ENCODE measurements at regions not wholly inside any gene's neighbourhood (a gene's known extent, or its start where the extent isn't known, plus 50 kb on each side); places are given as distances from the start of the nearest gene placed in this dataset.
"Not testable (repeated sequence)": the region's sequence is repeated elsewhere in the genome, so short reads cannot be mapped to it uniquely, and the experiment has no call there.

DNA sequence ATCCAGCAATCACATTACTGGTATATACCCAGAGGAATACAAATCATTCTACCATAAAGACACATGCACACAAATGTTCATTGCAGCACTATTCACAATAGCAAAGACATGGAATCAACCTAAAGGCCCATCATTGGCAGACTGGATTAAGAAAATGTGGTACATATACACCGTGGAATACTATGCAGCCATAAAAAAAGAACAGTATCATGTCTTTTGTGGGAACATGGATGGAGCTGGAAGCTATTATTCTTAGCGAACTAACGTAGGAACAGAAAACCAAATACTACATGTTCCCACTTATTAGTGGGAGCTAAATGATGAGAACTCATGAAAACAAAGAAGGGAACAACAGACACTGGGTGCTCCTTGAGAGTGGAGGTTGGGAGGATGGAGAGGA, 60.9 kb downstream of the PGRMC1 start:
- not testable (repeated sequence) for H3K4me3 ChIP-seq (ENCODE audit: low read depth, low read length); H3K27me3 ChIP-seq (ENCODE audit: control insufficient read depth, insufficient read depth, low read length); H3K4me1 ChIP-seq (ENCODE audit: control insufficient read depth, insufficient read depth, low read length); H3K27ac ChIP-seq (ENCODE audit: low read depth, low read length); H3K9me3 ChIP-seq (ENCODE audit: control insufficient read depth, insufficient read depth, low read length); DNase-seq (ENCODE audit: low read depth in 4 of 6, low spot score in 6 of 6); H3K36me3 ChIP-seq (ENCODE audit: control insufficient read depth, insufficient read depth, low read length)
- no CpG with 5 or more reads among the region's 3 CpGs for WGBS (ENCODE audit: insufficient coverage)

DNA sequence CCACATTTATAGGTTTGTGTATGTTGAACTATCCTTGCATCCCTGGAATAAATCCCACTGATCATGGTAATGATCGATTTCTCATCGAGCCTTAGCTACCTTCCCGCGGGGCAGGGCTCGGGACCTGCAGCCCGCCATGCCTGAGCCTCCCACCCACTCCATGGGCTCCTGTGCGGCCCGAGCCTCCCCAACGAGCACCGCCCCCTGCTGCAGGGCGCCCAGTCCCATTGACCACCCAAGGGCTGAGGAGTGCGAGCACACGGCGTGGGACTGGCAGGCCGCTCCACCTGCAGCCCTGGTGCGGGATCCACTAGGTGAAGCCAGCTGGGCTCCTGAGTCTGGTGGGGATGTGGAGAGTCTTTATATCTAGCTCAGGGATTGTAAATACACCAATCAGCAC, 63.7 kb downstream of the PGRMC1 start:
- not testable (repeated sequence) for H3K9me3 ChIP-seq (ENCODE audit: control insufficient read depth, insufficient read depth, low read length); H3K27me3 ChIP-seq (ENCODE audit: control insufficient read depth, insufficient read depth, low read length); H3K4me3 ChIP-seq (ENCODE audit: low read depth, low read length); DNase-seq (ENCODE audit: low read depth in 4 of 6, low spot score in 6 of 6); H3K27ac ChIP-seq (ENCODE audit: low read depth, low read length); H3K36me3 ChIP-seq (ENCODE audit: control insufficient read depth, insufficient read depth, low read length); H3K4me1 ChIP-seq (ENCODE audit: control insufficient read depth, insufficient read depth, low read length)
- 90% methylated on average over 9 of the region's 16 CpGs for WGBS (ENCODE audit: insufficient coverage)

DNA sequence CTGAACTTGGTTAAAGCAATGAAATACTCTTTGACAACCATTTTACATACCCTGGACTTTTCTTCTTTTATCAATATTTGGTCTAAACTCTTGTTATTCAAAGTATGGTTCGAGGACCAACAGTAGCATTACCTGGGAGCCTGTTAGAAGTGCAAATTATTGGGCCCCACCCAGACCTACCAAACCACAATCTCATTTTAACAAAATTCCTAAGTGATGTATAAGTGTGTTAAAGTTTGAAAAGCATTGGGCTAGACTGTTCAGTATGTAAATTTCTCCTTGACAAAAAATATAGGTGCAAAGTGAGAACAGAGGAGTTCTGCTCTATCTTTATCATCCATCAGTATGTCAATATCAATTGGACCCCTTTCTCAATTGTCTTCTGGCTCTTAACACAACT, 67.1 kb downstream of the PGRMC1 start:
- DNase-seq (ENCODE audit: low read depth in 4 of 6, low spot score in 6 of 6): no peak
- Histone ChIP-seq H3K36me3 (ENCODE audit: control insufficient read depth, insufficient read depth, low read length) (no peaks in the 10 kb centered on the region), H3K4me1 (ENCODE audit: control insufficient read depth, insufficient read depth, low read length) (no peaks in the 10 kb centered on the region), H3K9me3 (ENCODE audit: control insufficient read depth, insufficient read depth, low read length) (no peaks in the 10 kb centered on the region), H3K27me3 (ENCODE audit: control insufficient read depth, insufficient read depth, low read length) (no peaks in the 10 kb centered on the region), H3K27ac (ENCODE audit: low read depth, low read length) (no peak overlapping the region), H3K4me3 (ENCODE audit: low read depth, low read length) (no peak overlapping the region)
- no CpG with 5 or more reads among the region's 1 CpG for WGBS (ENCODE audit: insufficient coverage)

DNA sequence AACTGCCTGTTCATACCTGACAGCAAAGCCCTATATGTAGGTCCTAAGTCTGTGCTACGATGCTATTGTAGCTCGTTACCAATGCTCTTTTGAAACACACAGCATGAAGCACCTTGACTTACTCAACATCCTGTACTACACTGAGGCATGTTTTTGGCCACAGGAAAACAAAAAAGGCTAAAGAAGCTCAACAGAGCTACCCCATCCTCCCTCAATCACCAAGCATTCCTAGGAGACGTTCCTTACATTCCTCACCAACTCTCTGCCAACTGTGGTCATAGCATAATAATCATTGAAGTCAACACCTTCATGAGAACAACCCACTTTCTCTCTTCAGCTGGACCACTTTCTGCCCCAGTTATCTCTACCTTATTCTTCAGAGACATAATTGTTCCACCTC, 73.7 kb upstream of the SLC25A43 start:
- Histone ChIP-seq H3K27ac (ENCODE audit: low read depth, low read length) (no peak overlapping the region), H3K27me3 (ENCODE audit: control insufficient read depth, insufficient read depth, low read length) (no peaks in the 10 kb centered on the region), H3K9me3 (ENCODE audit: control insufficient read depth, insufficient read depth, low read length) (no peaks in the 10 kb centered on the region), H3K36me3 (ENCODE audit: control insufficient read depth, insufficient read depth, low read length) (no peaks in the 10 kb centered on the region), H3K4me1 (ENCODE audit: control insufficient read depth, insufficient read depth, low read length) (no peaks in the 10 kb centered on the region), H3K4me3 (ENCODE audit: low read depth, low read length) (no peak overlapping the region)
- DNase-seq (ENCODE audit: low read depth in 4 of 6, low spot score in 6 of 6): no peak
- 72% methylated on average over 3 of the region's 3 CpGs for WGBS (ENCODE audit: insufficient coverage)

DNA sequence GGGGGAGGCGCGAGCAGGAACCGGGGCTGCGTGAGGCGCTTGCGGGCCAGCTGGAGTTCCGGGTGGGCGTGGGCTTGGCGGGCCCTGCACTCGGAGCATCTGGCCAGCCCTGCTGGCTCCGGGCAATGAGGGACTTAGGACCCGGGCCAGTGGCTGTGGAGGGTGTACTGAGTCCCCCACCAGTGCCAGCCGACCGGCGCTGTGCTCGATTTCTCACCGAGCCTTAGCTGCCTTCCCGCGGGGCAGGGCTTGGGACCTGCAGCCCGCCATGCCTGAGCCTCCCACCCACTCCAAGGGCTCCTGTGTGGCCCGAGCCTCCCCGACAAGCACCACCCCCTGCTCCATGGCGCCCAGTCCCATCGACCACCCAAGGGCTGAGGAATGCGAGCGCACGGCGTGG, 67.3 kb upstream of the SLC25A43 start:
- not testable (repeated sequence) for H3K4me1 ChIP-seq (ENCODE audit: control insufficient read depth, insufficient read depth, low read length); H3K9me3 ChIP-seq (ENCODE audit: control insufficient read depth, insufficient read depth, low read length); H3K27me3 ChIP-seq (ENCODE audit: control insufficient read depth, insufficient read depth, low read length); H3K36me3 ChIP-seq (ENCODE audit: control insufficient read depth, insufficient read depth, low read length); DNase-seq (ENCODE audit: low read depth in 4 of 6, low spot score in 6 of 6); H3K27ac ChIP-seq (ENCODE audit: low read depth, low read length); H3K4me3 ChIP-seq (ENCODE audit: low read depth, low read length)
- 93% methylated on average over 17 of the region's 28 CpGs for WGBS (ENCODE audit: insufficient coverage)

DNA sequence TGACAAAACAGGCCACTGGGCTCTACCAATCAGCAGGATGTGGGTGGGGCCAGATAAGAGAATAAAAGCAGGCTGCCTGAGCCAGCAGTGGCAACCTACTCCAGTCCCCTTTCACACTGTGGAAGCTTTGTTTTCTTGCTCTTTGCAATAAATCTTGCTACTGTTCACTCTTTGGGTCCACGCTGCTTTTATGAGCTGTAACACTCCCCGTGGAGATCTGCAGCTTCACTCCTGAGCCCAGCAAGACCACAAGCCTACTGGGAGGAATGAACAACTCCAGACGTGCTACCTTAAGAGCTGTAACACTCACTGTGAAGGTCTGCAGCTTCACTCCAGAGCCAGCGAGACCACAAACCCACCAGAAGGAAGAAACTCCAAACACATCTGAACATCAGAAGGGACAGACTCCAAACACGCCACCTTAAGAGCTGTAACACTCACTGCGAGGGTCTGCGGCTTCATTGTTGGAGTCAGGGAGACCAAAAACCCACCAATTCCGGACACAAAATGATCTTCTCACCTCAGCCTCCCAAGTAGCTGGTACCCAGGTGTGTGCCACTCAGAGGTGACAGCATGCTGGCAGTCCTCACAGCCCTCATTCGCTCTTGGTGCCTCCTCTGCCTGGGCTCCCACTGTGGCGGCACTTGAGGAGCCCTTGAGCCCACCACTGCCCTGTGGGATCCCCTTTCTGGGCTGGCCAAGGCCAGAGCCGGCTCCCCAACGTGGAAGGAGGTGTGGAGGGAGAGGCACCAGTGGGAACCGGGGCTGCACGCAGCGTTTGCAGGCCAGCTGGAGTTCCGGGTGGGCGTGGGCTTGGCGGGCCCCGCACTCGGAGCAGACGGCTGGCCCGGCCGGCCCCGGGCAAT, 66.0 kb upstream of the SLC25A43 start:
- not testable (repeated sequence) for H3K9me3 ChIP-seq (ENCODE audit: control insufficient read depth, insufficient read depth, low read length); H3K27me3 ChIP-seq (ENCODE audit: control insufficient read depth, insufficient read depth, low read length); H3K4me1 ChIP-seq (ENCODE audit: control insufficient read depth, insufficient read depth, low read length); H3K36me3 ChIP-seq (ENCODE audit: control insufficient read depth, insufficient read depth, low read length); H3K4me3 ChIP-seq (ENCODE audit: low read depth, low read length); DNase-seq (ENCODE audit: low read depth in 4 of 6, low spot score in 6 of 6); H3K27ac ChIP-seq (ENCODE audit: low read depth, low read length)
- whole genome bisulfite sequencing (ENCODE audit: insufficient coverage): 84% methylated on average over 24 of the region's 24 CpGs

DNA sequence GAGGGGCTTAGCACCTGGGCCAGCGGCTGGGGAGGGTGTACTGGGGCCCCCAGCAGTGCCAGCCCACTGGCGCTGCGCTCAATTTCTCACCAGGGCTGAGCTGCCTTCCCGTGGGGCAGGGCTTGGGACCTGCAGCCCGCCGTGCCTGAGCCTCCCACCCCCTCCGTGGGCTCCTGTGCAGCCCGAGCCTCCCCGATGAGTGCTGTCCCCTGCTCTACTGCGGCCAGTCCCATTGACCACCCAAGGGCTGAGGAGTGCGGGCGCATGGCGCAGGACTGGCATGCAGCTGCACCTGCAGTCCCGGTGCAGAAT, 65.5 kb upstream of the SLC25A43 start:
- WGBS (ENCODE audit: insufficient coverage): 92% methylated on average over 14 of the region's 14 CpGs
- not testable (repeated sequence) for DNase-seq (ENCODE audit: low read depth in 4 of 6, low spot score in 6 of 6); H3K27ac ChIP-seq (ENCODE audit: low read depth, low read length); H3K9me3 ChIP-seq (ENCODE audit: control insufficient read depth, insufficient read depth, low read length); H3K27me3 ChIP-seq (ENCODE audit: control insufficient read depth, insufficient read depth, low read length); H3K4me3 ChIP-seq (ENCODE audit: low read depth, low read length); H3K36me3 ChIP-seq (ENCODE audit: control insufficient read depth, insufficient read depth, low read length); H3K4me1 ChIP-seq (ENCODE audit: control insufficient read depth, insufficient read depth, low read length)

DNA sequence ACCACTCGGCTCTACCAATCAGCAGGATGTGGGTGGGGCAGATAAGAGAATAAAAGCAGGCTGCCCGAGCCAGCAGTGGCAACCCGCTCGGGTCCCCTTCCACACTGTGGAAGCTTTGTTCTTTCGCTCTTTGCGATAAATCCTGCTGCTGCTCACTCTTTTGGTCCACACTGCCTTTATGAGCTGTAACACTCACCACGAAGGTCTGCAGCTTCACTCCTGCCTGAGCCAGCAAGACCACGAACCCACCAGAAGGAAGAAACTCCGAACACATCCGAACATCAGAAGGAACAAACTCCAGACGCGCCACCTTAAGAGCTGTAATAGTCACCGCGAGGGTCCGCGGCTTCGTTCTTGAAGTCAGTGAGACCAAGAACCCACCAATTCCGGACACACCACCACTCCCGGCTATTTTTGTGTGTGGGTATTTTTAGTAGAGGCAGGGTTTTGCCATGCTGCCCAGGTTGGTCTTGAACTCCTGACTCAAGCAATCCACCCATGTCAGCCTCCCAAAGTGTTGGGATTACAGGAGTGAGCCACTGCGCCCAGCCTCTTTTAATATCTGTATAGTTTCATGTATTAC, 64.6 kb upstream of the SLC25A43 start:
- not testable (repeated sequence) for H3K9me3 ChIP-seq (ENCODE audit: control insufficient read depth, insufficient read depth, low read length); H3K27me3 ChIP-seq (ENCODE audit: control insufficient read depth, insufficient read depth, low read length); H3K36me3 ChIP-seq (ENCODE audit: control insufficient read depth, insufficient read depth, low read length); DNase-seq (ENCODE audit: low read depth in 4 of 6, low spot score in 6 of 6); H3K4me3 ChIP-seq (ENCODE audit: low read depth, low read length); H3K4me1 ChIP-seq (ENCODE audit: control insufficient read depth, insufficient read depth, low read length); H3K27ac ChIP-seq (ENCODE audit: low read depth, low read length)
- WGBS (ENCODE audit: insufficient coverage): 81% methylated on average over 4 of the region's 20 CpGs

DNA sequence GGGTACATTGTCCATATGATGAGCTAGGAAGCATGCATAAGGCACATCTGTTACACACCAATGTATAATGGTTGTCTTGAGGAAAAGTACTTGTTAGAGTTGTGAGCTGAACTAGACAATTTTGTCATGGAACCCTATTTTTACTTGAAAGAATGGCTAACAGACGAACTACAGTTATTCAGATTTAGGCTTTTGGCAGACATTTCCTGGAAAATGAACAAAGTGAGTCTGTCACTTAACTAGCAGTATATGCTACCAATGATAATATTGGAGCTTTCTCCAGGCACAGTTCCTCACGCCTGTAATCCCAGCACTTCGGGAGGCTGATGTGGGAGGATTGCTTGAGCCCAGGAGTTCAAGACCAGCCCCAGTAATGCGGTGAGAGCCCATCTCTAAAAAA, 61.9 kb upstream of the SLC25A43 start:
- WGBS (ENCODE audit: insufficient coverage): no CpG with 5 or more reads among the region's 4 CpGs

DNA sequence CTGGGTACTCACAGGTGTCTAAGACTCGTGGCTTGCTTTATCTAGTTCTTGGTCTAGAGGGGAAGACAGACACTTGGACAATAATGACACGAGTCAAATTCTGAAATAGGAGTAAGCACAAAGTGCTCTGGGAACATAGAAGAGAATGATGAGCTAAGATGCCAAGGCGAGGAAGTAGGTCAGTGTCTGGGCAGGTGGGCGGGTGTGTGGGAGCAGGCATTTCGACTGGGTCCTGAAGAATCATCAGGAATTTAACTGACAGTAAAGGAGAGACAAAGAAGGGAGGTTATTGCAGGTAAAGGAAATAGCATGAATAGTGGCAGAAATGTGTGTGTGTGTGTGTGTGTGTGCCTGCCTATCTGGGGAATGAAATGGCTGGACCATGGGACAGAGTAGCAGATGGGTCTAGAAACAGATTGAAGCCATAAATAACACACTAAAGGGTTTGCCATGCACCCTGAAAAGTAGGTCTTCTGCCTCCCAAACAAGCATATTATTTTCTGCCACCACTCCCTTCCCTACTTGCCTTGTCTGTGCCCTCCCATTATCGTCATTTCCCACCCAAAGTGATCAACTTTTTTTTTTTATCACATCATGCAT, 58.4 kb upstream of the SLC25A43 start:
- Histone ChIP-seq H3K27me3 (ENCODE audit: control insufficient read depth, insufficient read depth, low read length) (peaks cover 4% of the 10 kb centered on the region), H3K4me3 (ENCODE audit: low read depth, low read length) (no peak overlapping the region), H3K27ac (ENCODE audit: low read depth, low read length) (no peak overlapping the region), H3K4me1 (ENCODE audit: control insufficient read depth, insufficient read depth, low read length) (no peaks in the 10 kb centered on the region), H3K36me3 (ENCODE audit: control insufficient read depth, insufficient read depth, low read length) (no peaks in the 10 kb centered on the region), H3K9me3 (ENCODE audit: control insufficient read depth, insufficient read depth, low read length) (no peaks in the 10 kb centered on the region)
- 54% methylated on average over 6 of the region's 6 CpGs for WGBS (ENCODE audit: insufficient coverage)
- DNase-seq (ENCODE audit: low read depth in 4 of 6, low spot score in 6 of 6): no peak

More for the DNA sequence above, 61.9 kb upstream of the SLC25A43 start:
- H3K4me1 ChIP-seq (ENCODE audit: control insufficient read depth, insufficient read depth, low read length): no peaks in the 10 kb centered on the region
- H3K9me3 ChIP-seq (ENCODE audit: control insufficient read depth, insufficient read depth, low read length): no peaks in the 10 kb centered on the region
- DNase-seq (ENCODE audit: low read depth in 4 of 6, low spot score in 6 of 6): peak in 1 of 6 donors; percentile 76
- no peaks in the 10 kb centered on the region for H3K36me3 ChIP-seq (ENCODE audit: control insufficient read depth, insufficient read depth, low read length)
- H3K27ac ChIP-seq (ENCODE audit: low read depth, low read length): no peak overlapping the region
- H3K27me3 ChIP-seq (ENCODE audit: control insufficient read depth, insufficient read depth, low read length): no peaks in the 10 kb centered on the region
- no peak overlapping the region for H3K4me3 ChIP-seq (ENCODE audit: low read depth, low read length)

Data from spinal cord (tissue), 9 donors.